Caco-2 (cell line): ENCODE measurements at regions not wholly inside any gene's neighbourhood (a gene's known extent, or its start where the extent isn't known, plus 50 kb on each side); places are given as distances from the start of the nearest gene placed in this dataset.

ENCODE experiments used
- BruUV-seq: library from RNA; stranded (reverse); fragments of 400-500 nt; replicated peaks from 2 replicates; lab custom pipeline; 2021; lab: Mats Ljungman, UMichigan
- CTCF ChIA-PET: fragments of 300-600 bp; sonication (Branson Sonifier 250); formaldehyde crosslinking; loops from one replicate; lab custom pipeline; 2022; ENCODE audit warnings: antibody characterized with exemption; lab: Charles Lee
- POLR2A ChIA-PET: fragments of 300-600 bp; sonication (Branson Sonifier 250); formaldehyde crosslinking; loops from one replicate; lab custom pipeline; 2022; ENCODE audit warnings: antibody characterized with exemption; lab: Charles Lee
- DNase-seq, 2 experiments: peaks; one replicate each; pipeline versions ENCODE4 v3.0.0 to v3.0.0-alpha.2; 2020 to 2022
- H3K27me3 ChIP-seq: replicated peaks from 2 replicates; pipeline ENCODE4 v1.6.0; 2011; ENCODE audit warnings: low read length; ENCODE audit not compliant: control insufficient read depth, insufficient read depth
- H3K36me3 ChIP-seq: 2 replicates; pipeline ENCODE4 v1.5.1; 2011; ENCODE audit warnings: low read length; ENCODE audit not compliant: control insufficient read depth, insufficient read depth
- H3K4me1 ChIP-seq: fragments of 250-450 bp; sonication (Bioruptor Pico); 2 replicates; pipeline ENCODE4 v1.5.1; 2020; ENCODE audit warnings: mild to moderate bottlenecking
- H3K4me3 ChIP-seq: 2 replicates; pipeline ENCODE4 v1.5.1; 2011; ENCODE audit warnings: low read depth, mild to moderate bottlenecking, control low read depth, low read length
- H3K9me3 ChIP-seq: fragments of 250-450 bp; sonication (Bioruptor Pico); 2 replicates; pipeline ENCODE4 v1.5.1; 2020; ENCODE audit warnings: mild to moderate bottlenecking, moderate library complexity
- H3K27ac Mint-ChIP-seq: one replicate; pipeline ENCODE4 v1.8.0; 2022; ENCODE audit warnings: mixed read lengths; ENCODE audit not compliant: unreplicated experiment
- H3K27me3 Mint-ChIP-seq: one replicate; pipeline ENCODE4 v1.8.0; 2022; ENCODE audit warnings: mixed read lengths; ENCODE audit not compliant: insufficient read depth, unreplicated experiment
- H3K36me3 Mint-ChIP-seq: one replicate; pipeline ENCODE4 v1.8.0; 2022; ENCODE audit warnings: mild to moderate bottlenecking, mixed read lengths; ENCODE audit not compliant: insufficient read depth, unreplicated experiment
- H3K4me1 Mint-ChIP-seq: one replicate; pipeline ENCODE4 v1.8.0; 2022; ENCODE audit warnings: low read depth, mixed read lengths; ENCODE audit not compliant: unreplicated experiment
- H3K4me3 Mint-ChIP-seq: one replicate; pipeline ENCODE4 v1.8.0; 2022; ENCODE audit warnings: mild to moderate bottlenecking, moderate library complexity, mixed read lengths; ENCODE audit not compliant: unreplicated experiment
- H3K9me3 Mint-ChIP-seq: one replicate; pipeline ENCODE4 v1.8.0; 2022; ENCODE audit warnings: mixed read lengths; ENCODE audit not compliant: unreplicated experiment
- intact Hi-C: fragments of 100-400 bp; cut with micrococcal nuclease; formaldehyde crosslinking; loops from one replicate; pipeline ENCODE4 v1.10.0; 2022; ENCODE audit not compliant: unreplicated experiment
- TF ChIP-seq, protein P1 (sequence below), 2 experiments: fragments of 200-600 bp in 1 of 2; IDR thresholded peaks; 1 replicate in 1 of 2; 2 replicates in 1 of 2; pipeline versions ENCODE4 v1.5.1 to v1.8.0; 2011 to 2022; ENCODE audit warnings: antibody characterized with exemption in 1 of 2, control low read depth in 1 of 2, inconsistent platforms in 1 of 2, low read depth in 1 of 2, low read length in 1 of 2, mild to moderate bottlenecking in 1 of 2, moderate library complexity in 1 of 2; ENCODE audit not compliant: insufficient read depth in 1 of 2, severe bottlenecking in 1 of 2, unreplicated experiment in 1 of 2

DNA sequence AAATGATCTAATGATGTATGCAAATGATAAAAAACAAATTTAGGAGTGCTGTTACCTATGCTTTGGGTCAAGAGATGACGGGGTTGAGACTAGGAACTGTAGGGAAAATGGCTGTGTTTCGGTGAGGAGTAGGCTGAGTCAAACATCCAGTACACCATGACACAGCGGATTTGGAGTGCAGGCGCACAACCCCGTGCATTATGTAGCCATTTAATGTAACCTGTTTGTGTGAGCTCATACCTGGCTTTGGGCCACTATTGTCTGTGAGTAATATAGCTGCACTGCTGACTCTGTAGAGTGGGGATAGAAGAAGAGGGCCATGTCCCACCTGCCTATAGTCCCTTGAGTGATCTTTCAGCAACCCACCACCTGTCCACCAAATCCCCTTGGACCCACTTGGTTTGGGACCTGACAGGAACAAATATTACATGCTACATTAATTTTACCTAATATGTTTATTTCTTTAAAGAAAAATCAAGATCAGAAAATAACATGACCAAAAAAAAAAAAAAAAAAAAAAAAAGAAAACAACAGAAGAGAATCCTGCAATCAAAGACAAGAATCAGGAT lies 95.5 kb upstream of the KLHL1 start:
- BruUV-seq, result no TSS peak
- ChIA-PET POLR2A (no interaction called here), CTCF (no interaction called here)
- H3K4me1 ChIP-seq, result no peaks in the 10 kb centered on the region
- Mint-ChIP-seq H3K4me1 (no peaks in the 10 kb centered on the region), H3K27me3 (no peaks in the 10 kb centered on the region), H3K4me3 (no peak overlapping the region), H3K9me3 (peaks cover 15% of the 10 kb centered on the region), H3K27ac (no peak overlapping the region), H3K36me3 (no peaks in the 10 kb centered on the region)
- H3K9me3 ChIP-seq, result peaks cover 10% of the 10 kb centered on the region
- intact Hi-C loops, result no loop called here
- H3K27me3 ChIP-seq, result no peaks in the 10 kb centered on the region
- H3K4me3 ChIP-seq, result no peak overlapping the region
- no peaks in the 10 kb centered on the region for H3K36me3 ChIP-seq
- peak in 1 of 2 experiments; percentile 3 for DNase-seq
- TF ChIP-seq, protein P1, sequence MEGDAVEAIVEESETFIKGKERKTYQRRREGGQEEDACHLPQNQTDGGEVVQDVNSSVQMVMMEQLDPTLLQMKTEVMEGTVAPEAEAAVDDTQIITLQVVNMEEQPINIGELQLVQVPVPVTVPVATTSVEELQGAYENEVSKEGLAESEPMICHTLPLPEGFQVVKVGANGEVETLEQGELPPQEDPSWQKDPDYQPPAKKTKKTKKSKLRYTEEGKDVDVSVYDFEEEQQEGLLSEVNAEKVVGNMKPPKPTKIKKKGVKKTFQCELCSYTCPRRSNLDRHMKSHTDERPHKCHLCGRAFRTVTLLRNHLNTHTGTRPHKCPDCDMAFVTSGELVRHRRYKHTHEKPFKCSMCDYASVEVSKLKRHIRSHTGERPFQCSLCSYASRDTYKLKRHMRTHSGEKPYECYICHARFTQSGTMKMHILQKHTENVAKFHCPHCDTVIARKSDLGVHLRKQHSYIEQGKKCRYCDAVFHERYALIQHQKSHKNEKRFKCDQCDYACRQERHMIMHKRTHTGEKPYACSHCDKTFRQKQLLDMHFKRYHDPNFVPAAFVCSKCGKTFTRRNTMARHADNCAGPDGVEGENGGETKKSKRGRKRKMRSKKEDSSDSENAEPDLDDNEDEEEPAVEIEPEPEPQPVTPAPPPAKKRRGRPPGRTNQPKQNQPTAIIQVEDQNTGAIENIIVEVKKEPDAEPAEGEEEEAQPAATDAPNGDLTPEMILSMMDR (IDR thresholded peaks at IDR 0.05; ENCODE audit: insufficient read depth in 1 of 2, low read depth in 1 of 2, low read length in 1 of 2, severe bottlenecking in 1 of 2, unreplicated experiment in 1 of 2), result no peak

DNA sequence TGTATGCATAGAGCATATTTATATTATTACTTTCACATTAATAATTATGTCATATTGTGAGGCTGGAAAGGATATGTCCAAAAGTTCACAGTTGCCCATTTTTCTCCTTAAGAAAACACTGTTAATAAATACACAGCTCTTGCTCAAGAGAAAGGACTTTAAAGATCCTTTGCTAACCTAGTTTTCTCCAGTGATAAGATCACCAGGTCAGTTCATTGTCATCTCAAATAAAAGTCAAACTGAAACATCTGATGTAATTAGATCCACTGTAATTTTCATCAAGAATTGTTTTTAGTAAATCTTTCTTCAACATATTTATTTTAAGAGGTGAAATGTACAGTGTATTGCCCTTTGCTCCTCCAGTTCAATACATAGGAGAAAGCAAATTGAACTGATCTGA lies 82.8 kb upstream of the KLHL1 start:
- no peaks in the 10 kb centered on the region for H3K4me1 ChIP-seq
- intact Hi-C loops, result no loop called here
- Mint-ChIP-seq H3K4me1 (no peaks in the 10 kb centered on the region), H3K36me3 (no peaks in the 10 kb centered on the region), H3K27me3 (no peaks in the 10 kb centered on the region), H3K9me3 (no peaks in the 10 kb centered on the region), H3K27ac (no peak overlapping the region), H3K4me3 (no peak overlapping the region)
- H3K27me3 ChIP-seq, result no peaks in the 10 kb centered on the region
- POLR2A ChIA-PET, result no interaction called here
- no peak overlapping the region for H3K4me3 ChIP-seq
- no peaks in the 10 kb centered on the region for H3K36me3 ChIP-seq
- no peaks in the 10 kb centered on the region for H3K9me3 ChIP-seq
- DNase-seq, result no peak
- CTCF ChIA-PET, result no interaction called here
- TF ChIP-seq, protein P1 (IDR thresholded peaks at IDR 0.05; ENCODE audit: insufficient read depth in 1 of 2, low read depth in 1 of 2, low read length in 1 of 2, severe bottlenecking in 1 of 2, unreplicated experiment in 1 of 2), result no peak
- BruUV-seq, result no TSS peak

DNA sequence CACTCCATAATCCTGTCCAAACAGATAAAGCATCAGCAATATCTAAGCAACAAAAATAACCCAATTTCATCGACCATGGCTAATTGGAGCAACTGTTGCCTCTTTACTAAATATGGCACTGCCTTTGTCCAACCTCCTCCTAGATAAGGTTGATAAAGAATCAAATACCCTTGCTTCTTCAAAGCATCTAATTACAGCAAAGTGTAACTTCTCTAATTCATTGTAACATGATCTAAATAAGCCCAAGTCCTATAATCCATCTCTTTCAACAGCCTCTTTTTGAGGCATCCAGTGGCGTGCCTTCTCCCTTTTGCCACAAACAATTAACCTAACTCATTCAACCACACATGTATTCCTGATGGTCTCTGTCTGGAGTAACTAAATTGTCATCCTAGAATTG lies 81.7 kb upstream of the KLHL1 start:
- no peak overlapping the region for H3K4me3 Mint-ChIP-seq
- no peaks in the 10 kb centered on the region for H3K4me1 Mint-ChIP-seq
- H3K27me3 Mint-ChIP-seq, result no peaks in the 10 kb centered on the region
- Histone ChIP-seq H3K27me3 (no peaks in the 10 kb centered on the region), H3K4me3 (no peak overlapping the region), H3K4me1 (no peaks in the 10 kb centered on the region), H3K9me3 (no peaks in the 10 kb centered on the region), H3K36me3 (no peaks in the 10 kb centered on the region)
- no TSS peak for BruUV-seq
- intact Hi-C loops, result no loop called here
- no peaks in the 10 kb centered on the region for H3K36me3 Mint-ChIP-seq
- no peak for DNase-seq
- H3K9me3 Mint-ChIP-seq, result no peaks in the 10 kb centered on the region
- no peak overlapping the region for H3K27ac Mint-ChIP-seq
- TF ChIP-seq, protein P1 (IDR thresholded peaks at IDR 0.05; ENCODE audit: insufficient read depth in 1 of 2, low read depth in 1 of 2, low read length in 1 of 2, severe bottlenecking in 1 of 2, unreplicated experiment in 1 of 2), result no peak
- CTCF ChIA-PET, result no interaction called here
- POLR2A ChIA-PET, result no interaction called here
